Activated CD4-positive, alpha-beta T cell treated with anti-CD3 and anti-CD28 coated beads for 48 hours (primary cell): ENCODE measurements at regions not wholly inside any gene's neighbourhood (a gene's known extent, or its start where the extent isn't known, plus 50 kb on each side); places are given as distances from the start of the nearest gene placed in this dataset.
"Not testable (repeated sequence)": the region's sequence is repeated elsewhere in the genome, so short reads cannot be mapped to it uniquely, and the experiment has no call there.

ENCODE experiments used
- DNase-seq: peaks from one replicate; pipeline ENCODE4 v3.0.0-alpha.2; 2020

- no peak for DNase-seq
Measured at GRCh38 chr13:73173279-73173811, 114.5 kb downstream of the KLF5 start.

GRCh38 chr13:73171926-73172325 lies 113.1 kb downstream of the KLF5 start:
- no peak for DNase-seq

DNA sequence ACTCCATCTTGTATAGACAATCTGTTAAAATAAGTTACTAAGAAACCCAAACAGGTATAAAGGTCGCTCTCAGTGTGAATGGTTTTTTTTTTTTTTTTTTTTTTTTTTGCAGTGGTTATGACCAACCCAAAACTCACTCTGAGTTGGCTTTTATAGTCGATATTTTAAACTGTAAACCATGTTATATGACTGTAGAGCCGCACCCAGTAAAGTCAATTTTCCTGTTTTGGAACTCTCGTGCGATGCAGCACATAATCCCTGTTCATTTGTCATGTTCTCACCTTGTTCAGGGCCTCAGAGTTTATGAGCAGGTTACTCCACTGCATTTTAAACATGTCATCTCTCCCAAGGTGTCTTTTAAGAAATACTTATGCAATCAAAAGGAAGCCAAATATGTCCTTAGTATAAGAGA lies 112.5 kb downstream of the KLF5 start:
- DNase-seq = no peak

- no peak for DNase-seq
Measured at GRCh38 chr13:73169971-73170370, 111.2 kb downstream of the KLF5 start.

GRCh38 chr13:73168953-73169401 lies 110.2 kb downstream of the KLF5 start:
- DNase-seq = no peak

DNA sequence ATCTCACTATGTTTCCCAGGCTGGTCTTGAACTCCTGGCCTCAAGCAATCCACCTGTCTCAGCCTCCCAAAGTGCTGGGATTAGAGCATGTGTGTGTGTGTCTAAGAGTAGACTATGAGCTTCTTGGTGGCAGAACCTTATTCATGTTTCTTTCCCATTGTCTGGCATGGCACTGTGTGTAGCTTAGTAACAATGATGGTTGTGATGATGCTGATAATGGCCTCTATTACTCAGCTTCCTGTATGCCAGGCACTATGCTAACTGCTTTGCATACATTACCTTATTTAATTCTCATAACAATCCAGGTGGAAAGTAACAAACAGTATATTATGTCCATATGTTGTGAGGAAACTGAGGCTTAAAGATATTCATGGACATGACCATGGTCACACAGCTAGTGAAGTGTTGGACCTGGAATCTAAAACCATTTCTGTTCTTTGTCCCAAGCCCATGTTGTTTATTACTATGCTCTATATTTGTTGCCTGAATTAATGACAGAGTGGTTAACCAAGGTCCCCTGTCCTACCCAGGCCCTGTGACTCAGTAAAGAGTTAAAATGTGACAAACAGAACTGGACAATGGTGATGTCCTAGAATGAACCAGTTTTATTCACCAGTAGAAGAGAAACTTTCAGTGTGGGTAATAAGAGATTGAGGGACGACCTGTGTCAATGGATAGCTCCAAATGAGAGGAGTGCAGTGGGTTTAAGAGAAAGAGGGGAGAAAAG lies 109.6 kb downstream of the KLF5 start:
- DNase-seq = no peak

DNA sequence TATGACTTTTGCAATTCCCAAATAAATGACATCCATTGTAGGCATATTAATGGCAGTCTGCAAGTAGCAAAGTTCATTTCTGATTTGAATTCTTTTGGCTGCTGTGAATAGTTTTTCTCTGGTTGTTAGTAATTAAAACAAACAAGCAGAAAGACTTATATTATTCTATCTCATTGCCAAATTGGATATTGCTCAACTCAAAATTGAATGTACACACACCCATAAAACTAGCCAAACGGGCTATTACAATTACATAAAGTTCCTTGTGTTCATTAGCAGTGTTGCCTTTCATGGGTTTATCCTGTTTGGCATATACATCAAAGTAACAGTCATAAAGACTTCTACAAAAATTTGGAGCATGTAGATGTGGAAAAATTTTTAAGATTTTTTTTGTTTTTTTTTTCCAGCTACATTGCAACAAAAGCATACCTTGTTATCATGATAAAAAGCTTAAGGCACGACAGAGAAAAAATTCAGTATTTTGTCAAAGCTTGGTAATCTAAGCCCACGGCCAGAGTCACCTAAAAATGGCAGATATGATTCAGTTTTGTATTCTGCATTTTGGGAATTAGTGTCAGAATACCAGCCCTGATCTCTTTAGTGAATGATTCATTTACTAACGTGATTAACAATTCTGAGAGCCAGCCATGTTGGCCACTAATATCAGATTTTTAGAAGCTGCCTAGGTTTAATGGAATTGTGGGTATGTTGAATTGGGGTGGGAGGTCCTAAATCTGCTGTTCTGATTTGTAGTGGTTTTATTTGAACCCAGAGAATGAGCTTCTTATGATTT lies 108.4 kb downstream of the KLF5 start:
- no peak for DNase-seq

DNA sequence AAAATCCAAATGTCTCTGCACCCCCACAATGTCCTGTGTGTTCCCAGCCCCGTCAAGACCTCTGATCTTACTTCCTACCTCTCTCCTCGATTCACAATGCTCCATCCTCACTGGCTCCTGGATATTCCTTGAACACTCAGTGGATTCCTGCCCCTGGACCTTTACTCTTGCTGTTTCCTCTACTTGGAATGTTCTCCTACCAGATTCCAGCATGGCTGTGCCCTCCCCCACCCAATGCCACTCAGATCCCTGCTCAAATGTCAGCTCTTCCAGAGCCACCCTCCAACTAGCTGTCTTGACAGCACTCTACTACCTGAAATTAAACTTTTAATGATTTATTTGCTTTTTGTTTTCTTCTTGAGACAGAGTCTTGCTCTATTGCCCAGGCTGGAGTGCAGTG lies 107.4 kb downstream of the KLF5 start:
- no peak for DNase-seq

- no peak for DNase-seq
Measured at GRCh38 chr13:73162912-73163911, 104.4 kb downstream of the KLF5 start.

DNA sequence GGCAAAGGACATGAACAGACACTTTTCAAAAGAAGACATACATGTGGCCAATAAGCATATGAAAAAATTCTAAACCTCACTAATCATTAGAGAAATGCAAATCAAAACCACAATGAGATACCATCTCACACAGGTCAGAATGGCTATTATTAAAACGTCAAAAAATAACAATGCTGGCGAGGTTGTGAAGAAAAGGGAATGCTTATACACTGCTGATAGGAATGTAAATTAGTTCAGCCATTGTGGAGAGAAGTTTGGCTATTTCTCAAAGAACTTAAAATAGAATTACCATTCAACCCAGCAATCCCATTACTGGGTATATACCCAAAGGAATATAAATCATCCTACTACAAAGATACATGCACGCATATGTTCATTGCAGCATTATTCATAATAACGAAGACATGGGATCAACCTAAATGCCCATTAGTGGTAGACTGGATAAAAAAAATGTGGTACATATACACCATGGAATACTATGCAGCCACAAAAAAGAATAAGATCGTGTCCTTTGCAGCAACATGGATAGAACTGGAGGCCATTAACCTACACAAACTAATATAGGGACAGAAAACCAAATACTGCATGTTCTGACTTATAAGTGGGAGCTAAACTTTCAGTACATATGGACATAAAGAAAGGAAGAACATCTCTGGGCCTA lies 101.7 kb downstream of the KLF5 start:
- DNase-seq = not testable (repeated sequence)

DNA sequence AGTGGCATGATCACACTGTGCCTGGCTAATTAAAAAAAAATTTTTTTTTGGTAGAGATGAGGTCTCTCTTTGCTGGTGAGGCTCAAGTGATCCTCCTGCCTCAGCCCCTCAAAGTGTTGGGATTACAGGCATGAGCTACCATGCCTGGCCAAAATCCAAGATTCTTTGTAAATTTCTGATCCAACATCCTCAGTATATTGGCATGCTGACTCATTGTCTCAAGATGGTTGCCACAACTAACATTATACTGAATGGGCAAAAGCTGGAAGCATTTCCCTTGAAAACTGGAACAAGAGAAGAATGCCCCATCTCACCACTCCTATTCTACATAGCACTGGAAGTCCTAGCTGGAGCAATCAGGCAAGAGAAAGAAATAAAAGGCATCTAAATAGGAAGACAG lies 100.0 kb downstream of the KLF5 start:
- DNase-seq = no peak

- DNase-seq = no peak
Measured at GRCh38 chr13:73157031-73157430, 98.2 kb downstream of the KLF5 start.

GRCh38 chr13:73146707-73147106 lies 87.9 kb downstream of the KLF5 start:
- DNase-seq = no peak

- no peak for DNase-seq
Measured at GRCh38 chr13:73142071-73142470, 83.3 kb downstream of the KLF5 start.

DNA sequence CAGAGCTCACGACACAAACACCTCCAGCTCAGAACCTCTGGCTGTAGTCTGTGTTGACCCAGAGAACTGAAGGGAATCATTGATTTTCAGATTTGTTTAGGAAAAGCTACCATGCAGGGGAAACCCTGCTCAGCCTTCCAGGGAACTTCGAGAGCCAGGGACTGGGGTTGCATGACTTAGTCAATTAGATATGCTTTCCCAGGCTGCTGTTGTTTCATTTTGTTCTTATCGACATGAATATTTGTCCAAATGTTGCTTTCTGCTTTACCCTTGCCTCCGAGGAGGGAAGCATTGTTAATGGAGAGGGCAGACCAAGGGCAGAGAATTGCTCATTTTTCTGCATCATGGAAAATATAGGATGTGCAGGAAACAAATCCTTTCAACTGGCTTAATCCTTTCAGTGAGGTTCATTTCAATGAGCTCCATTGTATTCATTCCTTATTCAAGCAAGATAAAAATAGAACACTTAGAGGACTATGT lies 82.5 kb downstream of the KLF5 start:
- no peak for DNase-seq

- DNase-seq = no peak
Measured at GRCh38 chr13:73140801-73141200, 82.0 kb downstream of the KLF5 start.

- DNase-seq = no peak
Measured at GRCh38 chr13:73138638-73139491, 80.1 kb downstream of the KLF5 start.

DNA sequence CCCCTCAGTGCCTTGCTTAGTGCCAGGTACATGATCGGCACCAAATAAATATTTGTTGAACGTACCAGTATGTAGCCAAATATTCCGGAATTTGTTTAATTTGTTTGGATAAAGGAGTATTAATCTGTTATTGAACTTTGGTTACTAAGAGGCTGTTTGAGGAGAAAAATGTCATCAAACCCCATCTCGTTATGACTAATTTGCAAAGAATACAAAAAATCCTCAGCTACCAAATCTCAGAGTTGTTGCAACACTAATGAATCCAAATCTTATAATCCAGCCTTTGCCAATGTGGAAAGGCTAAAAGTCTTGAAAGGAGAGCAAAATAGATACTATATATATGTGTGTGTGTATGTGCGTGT lies 79.5 kb downstream of the KLF5 start:
- no peak for DNase-seq

DNA sequence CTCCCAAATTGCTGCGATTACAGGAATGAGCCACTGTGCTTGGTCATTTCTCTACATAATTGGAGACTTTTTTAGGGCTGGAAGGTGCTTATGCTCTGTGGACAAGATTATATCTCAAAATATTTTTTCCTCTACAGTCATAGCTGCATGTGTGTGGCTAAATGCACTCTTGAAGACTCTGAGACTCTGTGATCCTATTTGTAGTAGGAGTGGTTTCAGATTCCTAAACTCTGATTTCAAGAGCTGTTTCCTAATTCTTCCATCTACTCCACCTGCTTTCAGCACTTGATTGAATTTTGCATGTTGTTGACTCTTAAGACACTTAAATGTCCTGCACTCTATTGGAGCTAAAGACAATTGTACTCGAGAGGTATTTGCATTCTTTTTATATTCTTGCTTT lies 78.0 kb downstream of the KLF5 start:
- no peak for DNase-seq

GRCh38 chr13:73133531-73133930 lies 74.7 kb downstream of the KLF5 start:
- no peak for DNase-seq

GRCh38 chr13:73131247-73131646 lies 72.4 kb downstream of the KLF5 start:
- no peak for DNase-seq
